ENCODE measurements at regions not wholly inside any gene's neighbourhood (a gene's known extent, or its start where the extent isn't known, plus 50 kb on each side); places are given as distances from the start of the nearest gene placed in this dataset.

DNA sequence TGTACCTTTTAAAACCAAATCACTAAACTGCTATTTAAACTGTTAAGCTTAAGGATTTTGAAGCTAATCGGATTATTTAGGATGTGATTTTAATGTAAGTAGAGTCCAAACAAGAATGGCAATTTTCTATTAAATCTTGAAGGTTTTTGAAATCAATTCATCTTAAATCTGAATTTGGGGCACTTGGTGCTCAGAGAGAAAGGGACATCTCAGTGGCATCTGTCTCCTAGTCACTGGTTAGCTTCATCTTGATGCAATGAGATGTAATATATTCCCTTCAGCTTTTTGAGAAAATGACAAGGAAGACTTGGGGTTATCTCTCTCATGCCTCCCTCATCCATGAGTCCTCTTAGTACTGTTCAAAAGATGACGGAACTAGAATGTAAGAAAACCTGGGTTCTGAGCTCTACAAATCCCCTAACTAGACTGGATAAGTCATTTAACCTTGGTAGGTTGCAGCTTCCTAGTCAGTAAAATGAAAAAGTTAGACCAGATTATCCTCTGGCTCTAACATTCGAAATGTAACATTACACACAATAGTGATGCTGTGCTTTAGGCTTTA lies 198.5 kb upstream of the NEBL start:
- no peak for DNase-seq (ENCODE audit: low read depth, low spot score)

DNA sequence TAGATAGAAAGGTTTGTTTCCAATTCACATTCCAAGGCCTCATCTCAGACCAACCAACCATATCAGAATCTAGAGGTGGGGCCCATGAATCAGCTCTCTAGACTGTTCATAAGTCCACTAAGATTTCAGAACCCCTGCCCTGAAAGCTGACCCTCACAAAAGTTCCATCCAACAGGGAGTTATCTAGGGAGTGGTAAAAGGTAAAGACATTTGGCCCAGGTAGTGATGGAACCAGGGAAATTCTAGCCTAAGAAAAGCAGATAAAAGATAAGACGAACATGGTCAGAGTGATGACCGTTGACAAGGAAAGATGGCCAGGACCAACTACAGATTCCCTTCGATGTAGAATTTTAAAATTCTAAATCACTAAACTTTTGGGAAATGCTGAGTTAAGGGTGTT lies 198.0 kb upstream of the NEBL start:
- no peak for DNase-seq (ENCODE audit: low read depth, low spot score)

DNA sequence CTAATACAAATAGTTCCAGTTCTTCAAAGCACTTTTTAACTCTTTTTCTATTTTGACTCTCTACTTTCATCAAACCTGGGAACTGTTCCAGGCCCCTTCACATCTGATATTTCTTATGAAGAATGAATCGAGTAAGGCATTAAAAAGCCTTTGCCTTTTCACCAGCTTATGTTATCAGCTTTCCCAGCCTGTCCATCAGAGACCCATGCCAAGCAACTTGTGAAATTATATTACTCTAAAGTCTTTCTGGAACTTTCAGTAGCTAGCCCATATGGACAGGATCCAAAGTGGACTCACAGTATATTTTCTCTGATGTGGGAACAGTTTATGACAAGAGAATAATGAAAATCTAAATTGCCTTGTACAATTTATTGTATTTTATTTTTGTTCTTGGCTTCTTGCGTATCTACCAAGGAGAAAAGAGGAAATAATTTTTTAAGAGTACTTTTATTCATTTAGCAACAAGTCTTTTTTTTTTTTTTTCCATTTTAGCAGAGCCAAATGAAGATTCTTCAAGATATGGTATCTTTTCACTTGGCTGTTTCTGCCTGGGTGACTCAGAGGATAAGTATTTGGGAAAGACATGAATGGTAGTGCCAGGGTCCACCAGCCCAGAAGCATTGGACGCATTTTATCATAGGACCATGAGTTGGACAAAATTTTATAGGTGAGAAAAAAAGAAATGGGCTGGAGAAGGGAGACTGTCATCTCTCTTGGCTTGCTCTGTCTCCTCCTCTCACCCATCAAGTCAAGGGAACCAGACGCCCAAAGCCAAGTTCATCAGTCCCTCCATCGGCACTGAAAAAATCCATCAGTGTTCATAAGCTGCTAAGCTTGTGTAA lies 195.8 kb upstream of the NEBL start:
- DNase-seq (ENCODE audit: low read depth, low spot score) = peak; percentile 38

DNA sequence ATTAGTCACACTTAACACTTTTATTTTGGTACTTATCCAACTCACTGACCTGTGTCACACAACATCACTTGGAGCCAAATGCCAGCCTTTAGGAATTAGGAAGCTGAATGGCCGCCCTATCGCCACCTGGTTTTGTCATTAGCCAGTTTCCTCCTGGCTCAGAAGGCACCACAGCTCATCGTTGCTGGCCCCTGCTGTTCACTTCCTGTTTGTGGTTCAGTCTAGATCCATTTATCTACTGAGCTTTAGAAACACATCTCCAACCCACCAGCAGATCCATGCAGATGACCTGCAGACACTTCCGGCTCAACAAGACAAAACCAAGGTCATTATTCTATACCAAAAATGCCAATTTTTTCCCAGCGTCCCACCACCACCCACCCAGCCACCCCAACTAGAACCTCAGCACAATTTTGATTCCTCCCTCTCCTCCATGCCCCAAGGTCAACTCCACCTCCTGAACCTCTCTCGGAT lies 193.5 kb upstream of the NEBL start:
- no peak for DNase-seq (ENCODE audit: low read depth, low spot score)

DNA sequence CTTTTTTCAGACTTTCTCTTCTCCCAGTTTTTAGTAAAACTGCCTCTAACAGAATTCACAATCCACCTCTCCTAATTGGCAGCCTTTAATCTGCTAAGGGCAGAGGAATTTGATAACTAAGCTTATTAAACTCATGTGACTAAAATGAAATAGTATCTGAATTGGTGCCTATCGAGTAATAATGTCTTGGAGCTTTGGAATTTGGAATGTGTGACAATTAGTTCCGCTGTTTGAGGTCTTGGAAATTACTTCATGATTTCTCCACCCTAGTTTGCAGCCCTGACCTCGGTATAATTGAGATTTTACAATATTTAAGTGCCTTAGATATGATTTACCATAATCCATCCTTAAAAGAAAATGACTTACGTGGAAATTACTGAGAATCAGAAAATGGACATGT lies 190.4 kb upstream of the NEBL start:
- no peak for DNase-seq (ENCODE audit: low read depth, low spot score)

DNA sequence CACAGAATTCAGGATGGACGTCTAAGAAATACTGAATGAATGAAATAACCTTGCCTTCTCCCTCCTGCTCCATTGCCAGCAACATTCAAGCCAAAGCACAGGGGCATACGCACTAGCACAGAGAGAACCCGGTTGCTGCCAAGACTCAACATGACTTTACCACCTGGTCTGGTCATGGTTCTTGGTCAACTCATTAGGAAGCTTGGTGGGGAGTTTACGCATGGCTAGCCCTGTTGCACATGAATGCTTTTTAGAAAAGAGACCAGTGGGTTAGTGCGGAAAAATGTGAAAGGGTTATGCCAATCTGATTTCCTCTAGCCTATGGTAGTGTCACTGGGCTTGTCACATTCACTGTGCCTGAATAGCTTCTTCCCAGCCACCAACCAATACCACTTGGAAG lies 187.6 kb upstream of the NEBL start:
- peak; percentile 38 for DNase-seq (ENCODE audit: low read depth, low spot score)

DNA sequence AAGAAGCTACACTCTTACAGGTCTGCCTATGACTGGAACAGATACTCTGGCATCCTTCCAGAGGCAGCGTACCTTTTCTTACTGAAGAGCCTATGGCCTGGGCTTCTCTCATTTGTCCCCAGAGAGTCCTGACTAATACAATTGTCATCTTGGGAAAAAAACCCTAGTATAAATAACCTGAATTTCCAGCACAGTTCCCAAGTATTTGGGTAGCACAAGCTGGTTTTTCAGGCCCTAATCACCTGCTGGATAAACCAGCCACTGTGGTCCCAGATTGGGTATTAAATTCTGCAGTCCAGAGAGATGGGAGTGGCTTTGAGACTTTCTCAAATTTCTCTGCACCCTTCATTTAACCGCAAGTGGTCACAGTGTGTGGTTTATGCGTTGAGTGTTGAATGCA lies 186.8 kb upstream of the NEBL start:
- DNase-seq (ENCODE audit: low read depth, low spot score) = no peak

DNA sequence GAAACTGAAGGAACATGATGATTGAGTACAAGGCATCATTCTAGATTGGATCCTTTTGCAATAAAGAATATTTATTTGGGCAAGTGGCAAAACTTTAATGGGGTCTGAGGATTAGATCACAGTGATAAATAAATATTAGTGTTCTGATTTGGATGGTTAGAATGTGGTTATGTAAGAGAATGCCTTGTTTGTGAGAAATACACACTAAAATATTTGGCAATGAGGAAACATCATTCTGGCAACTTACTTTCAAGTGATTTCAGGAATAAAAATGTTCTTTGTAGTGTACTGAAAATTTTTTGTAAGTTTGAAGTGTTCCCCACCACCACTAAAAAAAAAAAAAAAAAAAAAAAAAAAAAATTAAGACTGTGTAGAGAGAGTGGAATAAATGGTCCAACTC lies 185.1 kb upstream of the NEBL start:
- no peak for DNase-seq (ENCODE audit: low read depth, low spot score)

DNA sequence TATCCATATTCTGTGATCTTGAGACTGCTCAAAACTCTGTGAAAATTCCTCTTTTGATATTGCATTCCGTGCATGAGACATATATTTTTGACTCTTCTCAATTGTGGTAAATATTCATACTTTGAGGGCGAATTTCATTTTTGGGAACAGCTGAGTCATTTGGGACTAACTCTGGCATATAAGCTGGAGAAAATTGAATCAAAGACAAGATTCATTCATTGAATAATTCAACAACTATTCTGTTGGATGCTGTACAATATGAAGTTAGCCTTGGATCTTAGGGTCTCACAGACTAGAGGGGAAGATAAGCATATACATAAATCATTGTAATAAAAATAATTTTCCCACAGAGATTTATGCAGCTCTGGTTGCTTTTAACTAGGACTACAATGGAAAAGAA lies 183.2 kb upstream of the NEBL start:
- DNase-seq (ENCODE audit: low read depth, low spot score) = no peak

DNA sequence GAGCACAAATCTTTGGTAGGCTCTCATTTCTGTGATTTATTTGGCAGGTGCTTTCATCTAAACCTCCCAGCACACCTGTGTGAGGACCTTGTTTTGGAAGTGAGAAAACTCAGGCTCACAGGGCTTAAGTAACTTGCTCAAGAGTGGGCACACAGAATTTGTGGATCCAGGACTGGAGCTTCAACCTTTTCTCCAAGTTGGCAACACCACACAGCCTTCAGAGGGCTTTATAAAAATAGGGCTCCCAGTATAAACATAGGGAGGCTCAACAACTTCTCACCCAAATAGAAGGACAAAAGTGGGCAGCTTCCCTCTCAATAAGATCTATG lies 182.2 kb upstream of the NEBL start:
- no peak for DNase-seq (ENCODE audit: low read depth, low spot score)

DNA sequence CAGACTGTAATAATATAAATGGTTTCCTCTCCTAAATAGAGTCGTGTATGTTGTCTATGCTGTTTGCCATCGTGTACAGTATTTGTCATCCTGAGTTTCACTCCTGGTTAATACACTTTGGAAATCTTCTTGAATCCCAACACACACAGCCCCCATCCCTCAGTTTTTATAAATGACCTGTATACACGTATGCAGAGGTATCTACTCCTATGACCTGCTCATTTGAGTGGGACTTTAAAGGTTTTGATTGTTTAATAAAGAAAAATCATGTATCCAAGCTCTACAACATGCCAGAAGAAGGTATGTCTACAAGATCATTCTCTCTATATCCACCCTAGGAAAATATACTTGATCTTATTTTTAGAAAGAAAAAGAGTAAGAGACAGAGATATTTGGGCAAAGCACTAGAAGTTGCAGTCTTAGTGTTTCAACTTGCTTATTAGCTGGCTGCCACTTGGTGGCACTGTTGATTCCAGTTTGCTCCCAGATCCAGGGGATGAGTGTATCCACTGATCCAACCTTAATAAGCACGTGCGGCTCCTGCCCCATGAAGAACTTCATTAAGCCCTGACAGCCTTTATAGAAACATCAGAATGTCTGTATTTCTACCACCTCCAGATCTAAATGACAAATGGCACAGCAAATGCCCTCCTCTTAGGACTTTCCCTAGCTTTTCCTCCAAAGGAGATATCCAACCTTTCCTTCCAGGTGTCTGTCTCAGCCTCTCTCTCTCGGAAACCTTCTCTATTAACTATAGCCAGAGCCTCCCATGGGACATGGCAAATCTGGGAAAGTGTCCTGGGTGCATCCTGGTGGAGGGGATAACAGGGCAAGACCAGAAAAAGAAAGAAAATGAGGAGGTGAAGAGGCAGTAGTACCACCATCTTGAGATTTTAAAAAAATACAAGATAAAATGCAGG lies 181.6 kb upstream of the NEBL start:
- peak; percentile 86 for DNase-seq (ENCODE audit: low read depth, low spot score)

DNA sequence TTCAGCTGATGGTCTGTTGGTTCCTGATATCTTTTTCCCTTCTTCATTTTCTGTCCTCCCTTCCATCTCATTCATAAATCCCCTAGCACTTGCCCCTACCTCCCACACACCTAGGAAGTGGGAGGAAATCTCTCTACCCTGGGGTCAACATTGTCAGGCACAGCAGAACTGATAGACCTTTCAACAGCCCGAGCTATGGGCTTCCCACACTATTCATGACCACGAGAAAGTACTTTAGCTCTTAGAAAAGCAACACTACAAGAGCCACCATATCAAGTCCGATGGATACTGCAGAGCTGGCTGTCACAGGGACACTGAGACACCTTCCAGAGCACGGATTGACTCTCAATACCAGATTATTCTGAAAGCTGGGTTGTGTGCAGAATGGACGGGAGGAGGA lies 180.6 kb upstream of the NEBL start:
- no peak for DNase-seq (ENCODE audit: low read depth, low spot score)

DNA sequence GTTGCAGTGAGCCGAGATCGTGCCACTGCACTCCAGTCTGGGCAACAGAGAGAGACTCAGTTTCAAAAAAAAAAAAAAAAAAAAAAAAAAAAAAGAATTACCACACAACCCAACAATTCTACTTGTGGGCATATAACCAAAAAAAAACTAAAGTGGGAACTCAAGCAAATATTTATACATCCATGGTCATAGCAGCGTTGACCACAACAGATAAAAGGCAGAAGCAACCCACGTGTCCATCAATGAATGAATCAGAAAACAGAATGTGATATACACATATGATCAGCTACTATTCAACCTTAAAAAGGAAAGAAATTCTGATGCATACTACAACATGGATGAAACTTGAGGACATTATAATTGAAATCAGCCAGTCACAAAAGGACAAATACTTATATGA lies 179.3 kb upstream of the NEBL start:
- DNase-seq (ENCODE audit: low read depth, low spot score) = no peak

DNA sequence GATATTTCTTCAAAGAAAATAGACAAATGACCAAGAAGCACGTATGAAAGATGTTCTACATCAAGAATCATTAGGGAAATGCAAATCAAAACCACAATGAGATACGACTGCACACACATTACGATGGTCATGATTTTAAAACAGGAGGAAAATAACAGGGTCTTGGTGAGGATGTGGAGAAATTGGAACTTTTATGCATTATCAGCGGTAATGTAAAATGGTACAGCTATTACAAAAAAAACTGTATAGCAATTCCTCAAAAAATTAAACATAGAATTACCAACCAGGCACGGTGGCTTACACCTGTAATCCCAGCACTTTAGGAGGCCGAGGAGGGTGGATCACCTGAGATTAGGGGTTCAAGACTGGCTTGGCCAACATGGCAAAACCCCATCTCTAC lies 178.8 kb upstream of the NEBL start:
- no peak for DNase-seq (ENCODE audit: low read depth, low spot score)

DNA sequence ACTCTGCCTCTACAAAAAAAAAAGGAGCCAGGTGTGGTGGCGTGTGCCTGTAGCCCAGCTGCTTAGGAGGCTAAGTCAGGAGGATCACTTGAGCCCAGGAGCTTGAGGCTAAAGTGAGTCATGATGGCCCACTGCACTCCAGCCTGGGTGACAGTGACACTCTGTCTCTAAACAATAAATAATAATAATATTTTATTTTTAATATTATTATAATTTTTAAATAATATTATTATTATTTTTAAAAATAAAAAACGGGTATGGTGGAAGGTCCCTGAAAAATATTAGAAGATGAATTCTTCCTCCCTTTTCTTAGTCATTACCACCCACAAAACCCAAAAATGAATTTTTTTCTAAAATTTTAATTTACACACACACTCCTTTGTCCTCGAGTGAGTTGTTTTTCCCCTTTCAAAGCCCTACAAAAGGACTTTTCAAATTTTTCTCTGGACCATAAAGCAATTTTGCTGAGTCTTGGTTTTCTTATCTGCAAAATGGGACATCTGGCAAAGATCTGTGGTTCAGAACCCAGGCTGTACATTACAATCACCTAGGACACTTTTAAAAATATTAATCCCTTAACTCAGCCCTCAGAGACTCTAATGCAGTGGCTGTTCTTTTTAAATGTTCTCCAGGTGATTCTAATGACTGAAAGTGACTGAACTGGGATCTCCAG lies 174.0 kb upstream of the NEBL start:
- DNase-seq (ENCODE audit: low read depth, low spot score) = no peak

DNA sequence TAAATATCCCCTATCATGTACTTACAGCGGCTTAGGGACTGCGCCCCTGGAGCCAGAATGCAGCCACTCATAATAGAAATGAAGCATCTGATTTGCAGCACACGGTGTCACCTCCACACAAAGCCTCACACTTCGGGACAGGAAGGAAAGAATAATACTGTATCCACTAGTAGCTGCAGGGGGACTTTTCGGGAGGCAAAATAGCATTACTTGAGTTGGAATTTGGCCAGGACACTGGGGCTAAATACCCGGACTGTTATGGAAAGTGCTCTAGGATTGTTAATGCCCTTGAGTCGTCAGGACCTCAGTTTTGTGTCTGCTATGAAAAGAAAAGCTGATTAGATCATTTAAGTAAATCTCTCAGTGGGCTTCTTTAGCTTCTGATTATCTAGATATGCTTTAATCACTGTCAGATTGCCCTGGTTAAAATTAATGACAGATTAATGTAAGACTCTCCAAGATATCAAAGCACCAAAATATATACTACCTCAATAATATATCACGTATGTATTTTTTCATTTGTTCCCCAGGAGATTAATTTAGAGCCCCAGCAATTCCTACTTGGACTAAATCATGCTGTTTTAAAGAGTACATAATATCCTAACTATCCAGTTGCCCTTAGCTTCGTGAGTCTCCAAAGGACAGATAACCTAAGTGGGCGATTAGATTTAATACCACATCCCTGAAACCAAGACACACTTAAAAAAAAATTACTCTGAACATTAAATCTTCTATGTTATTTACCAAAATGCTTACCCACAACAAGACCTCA lies 173.0 kb upstream of the NEBL start:
- DNase-seq (ENCODE audit: low read depth, low spot score) = peak; percentile 42

DNA sequence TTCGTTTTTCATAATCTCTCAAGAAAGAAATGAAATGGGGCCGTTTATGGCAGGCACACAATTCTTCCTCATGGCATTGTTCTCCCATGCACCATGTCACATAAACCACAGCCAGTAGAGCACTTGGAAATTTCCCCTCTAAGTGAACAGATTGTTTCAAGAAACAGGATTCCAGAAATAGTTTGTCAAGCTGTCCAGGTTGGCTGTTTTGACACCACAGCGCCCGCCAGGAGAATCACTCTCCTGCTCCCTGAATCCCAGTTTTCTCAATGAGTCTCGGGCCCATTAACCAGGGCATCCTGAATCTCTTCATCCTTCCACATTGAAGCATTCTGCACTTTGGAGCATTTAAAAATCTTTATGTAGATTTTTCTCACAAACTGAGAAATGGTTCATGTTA lies 172.2 kb upstream of the NEBL start:
- DNase-seq (ENCODE audit: low read depth, low spot score) = no peak

DNA sequence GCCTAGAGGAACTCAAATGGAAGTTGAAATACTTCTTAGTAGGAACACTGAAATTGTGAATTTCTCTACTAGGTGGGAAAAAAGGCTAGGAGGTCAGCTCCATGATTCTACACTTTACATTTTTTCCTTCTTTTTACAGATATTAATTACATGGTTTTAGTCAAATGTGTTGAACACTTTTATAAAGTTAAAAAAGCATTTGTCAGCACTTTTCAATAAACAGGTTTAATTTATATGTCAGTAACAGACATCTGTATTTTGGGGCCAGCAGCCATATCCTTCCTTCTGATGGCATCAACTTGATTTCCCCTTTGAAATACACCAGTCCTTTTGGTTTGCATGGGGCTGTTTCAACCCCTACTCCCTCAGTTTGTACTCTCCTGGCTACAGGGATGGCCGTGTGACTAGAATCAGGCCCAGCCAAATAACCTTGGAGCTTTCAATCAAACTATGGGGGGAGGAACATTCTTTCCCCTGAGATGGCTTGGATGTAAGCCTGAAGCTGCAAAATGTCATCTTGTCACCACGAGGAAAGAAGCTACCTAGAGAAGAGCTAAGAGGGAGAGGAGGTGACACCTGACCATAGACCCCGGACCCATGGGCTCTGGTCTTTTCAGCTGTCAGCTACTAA lies 171.0 kb upstream of the NEBL start:
- DNase-seq (ENCODE audit: low read depth, low spot score) = no peak

DNA sequence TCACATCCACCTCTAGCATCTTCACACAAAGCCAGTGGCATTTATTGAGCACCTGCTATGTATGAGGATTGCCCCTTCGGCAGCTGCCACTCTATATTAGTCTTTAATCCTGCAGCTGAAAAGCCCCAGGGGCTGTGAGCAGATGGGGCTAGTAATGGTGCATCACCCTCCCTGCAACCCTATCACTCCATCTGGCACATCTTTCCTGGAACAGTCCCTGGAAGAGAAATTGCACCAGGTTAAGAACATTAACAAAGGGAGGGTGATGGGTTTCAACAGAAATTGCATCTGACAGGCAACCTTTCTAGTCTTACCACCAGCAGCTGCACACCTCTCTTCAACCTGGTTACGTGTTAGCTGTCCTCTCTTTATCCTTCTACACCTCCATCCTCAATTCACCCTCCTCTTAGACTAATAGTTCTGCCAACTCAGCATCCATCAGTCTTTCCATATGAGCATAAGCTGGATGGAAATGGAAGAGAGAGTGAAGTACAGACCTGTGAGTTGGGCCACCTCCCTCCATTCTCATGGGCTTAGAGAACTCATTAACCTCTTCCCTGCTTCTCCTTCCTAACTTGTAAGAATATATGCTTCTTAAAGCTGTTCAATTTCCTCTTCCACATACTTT lies 168.6 kb upstream of the NEBL start:
- DNase-seq (ENCODE audit: low read depth, low spot score) = no peak

DNA sequence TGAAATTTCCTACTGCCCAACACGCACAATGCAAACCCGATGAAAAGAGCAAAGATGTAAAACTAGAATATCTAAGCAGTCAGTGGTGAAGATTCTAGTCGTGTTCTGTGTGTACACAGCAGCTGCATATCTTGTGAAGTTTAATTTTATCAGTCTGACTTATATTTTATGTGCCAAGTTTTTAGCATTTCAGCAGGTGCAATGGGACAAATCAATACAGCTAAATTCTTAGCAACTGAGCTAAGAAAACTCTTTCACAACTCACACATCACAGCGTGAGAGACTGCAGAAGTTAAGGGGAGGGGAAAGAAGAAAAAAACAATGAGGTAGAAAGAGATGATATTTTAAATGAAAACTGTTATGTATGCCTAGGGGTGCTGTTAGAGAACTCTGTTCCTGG lies 164.9 kb upstream of the NEBL start:
- DNase-seq (ENCODE audit: low read depth, low spot score) = no peak
